ENCODE measurements at regions not wholly inside any gene's neighbourhood (a gene's known extent, or its start where the extent isn't known, plus 50 kb on each side); places are given as distances from the start of the nearest gene placed in this dataset.

DNA sequence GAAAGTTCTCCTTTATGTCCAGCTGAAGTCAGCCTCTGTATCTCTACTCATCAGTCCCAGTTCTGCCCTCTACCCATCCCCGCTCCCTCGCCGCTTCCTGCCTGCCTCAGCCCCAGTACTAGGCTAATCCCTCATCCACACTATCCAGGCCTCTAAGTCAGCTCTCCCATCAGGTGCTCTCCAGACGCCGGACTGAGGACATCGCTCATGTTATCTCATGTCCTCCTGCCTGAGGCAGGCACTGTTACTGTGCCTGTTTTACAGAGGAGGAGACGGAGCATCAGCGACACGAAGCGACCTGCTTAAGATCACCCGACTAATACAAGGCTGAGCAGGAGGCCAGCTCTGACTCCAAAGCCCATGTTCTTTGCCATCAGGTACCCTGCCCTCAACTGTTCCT, 57.3 kb upstream of the RUNX3 start:
- TF ChIP-seq, protein P1, sequence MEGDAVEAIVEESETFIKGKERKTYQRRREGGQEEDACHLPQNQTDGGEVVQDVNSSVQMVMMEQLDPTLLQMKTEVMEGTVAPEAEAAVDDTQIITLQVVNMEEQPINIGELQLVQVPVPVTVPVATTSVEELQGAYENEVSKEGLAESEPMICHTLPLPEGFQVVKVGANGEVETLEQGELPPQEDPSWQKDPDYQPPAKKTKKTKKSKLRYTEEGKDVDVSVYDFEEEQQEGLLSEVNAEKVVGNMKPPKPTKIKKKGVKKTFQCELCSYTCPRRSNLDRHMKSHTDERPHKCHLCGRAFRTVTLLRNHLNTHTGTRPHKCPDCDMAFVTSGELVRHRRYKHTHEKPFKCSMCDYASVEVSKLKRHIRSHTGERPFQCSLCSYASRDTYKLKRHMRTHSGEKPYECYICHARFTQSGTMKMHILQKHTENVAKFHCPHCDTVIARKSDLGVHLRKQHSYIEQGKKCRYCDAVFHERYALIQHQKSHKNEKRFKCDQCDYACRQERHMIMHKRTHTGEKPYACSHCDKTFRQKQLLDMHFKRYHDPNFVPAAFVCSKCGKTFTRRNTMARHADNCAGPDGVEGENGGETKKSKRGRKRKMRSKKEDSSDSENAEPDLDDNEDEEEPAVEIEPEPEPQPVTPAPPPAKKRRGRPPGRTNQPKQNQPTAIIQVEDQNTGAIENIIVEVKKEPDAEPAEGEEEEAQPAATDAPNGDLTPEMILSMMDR (IDR thresholded peaks at IDR 0.05 in 8 of 11, conservative IDR thresholded peaks at IDR 0.05 in 3 of 11): no peak
- TF ChIP-seq POLR2A (IDR thresholded peaks at IDR 0.05): no peak

Data from spleen (tissue), 7 donors.